WTC11 (cell line): ENCODE measurements at regions not wholly inside any gene's neighbourhood (a gene's known extent, or its start where the extent isn't known, plus 50 kb on each side); places are given as distances from the start of the nearest gene placed in this dataset.

Source experiments
- ATAC-seq: fragments of 200-7000 bp; cut with Tn5 transposase; 2 replicates; pipeline ENCODE4 v1.10.0; 2021; ENCODE audit warnings: mild to moderate bottlenecking, moderate library complexity
- CTCF ChIA-PET: fragments of 300-600 bp; sonication (Branson Sonifier 250); formaldehyde crosslinking; loops from one replicate; lab custom pipeline; 2021; ENCODE audit warnings: antibody characterized with exemption; lab: Charles Lee
- POLR2A ChIA-PET: fragments of 350-600 bp; sonication (Branson Sonifier 250); formaldehyde crosslinking; loops from one replicate; lab custom pipeline; 2021; ENCODE audit warnings: antibody characterized with exemption; lab: Charles Lee
- DNase-seq: peaks from one replicate; pipeline ENCODE4 v3.0.0; 2021; ENCODE audit warnings: low spot score
- H3K27ac Mint-ChIP-seq: 2 replicates; pipeline ENCODE4 v1.8.0; 2021; ENCODE audit warnings: mixed read lengths
- H3K27me3 Mint-ChIP-seq: 2 replicates; pipeline ENCODE4 v1.8.0; 2021; ENCODE audit warnings: low read depth, mild to moderate bottlenecking, moderate library complexity, mixed read lengths
- H3K36me3 Mint-ChIP-seq: 2 replicates; pipeline ENCODE4 v1.8.0; 2021; ENCODE audit warnings: mixed read lengths
- H3K4me1 Mint-ChIP-seq: 2 replicates; pipeline ENCODE4 v1.8.0; 2022; ENCODE audit warnings: mixed read lengths
- H3K4me3 Mint-ChIP-seq: 2 replicates; pipeline ENCODE4 v1.8.0; 2021; ENCODE audit warnings: mild to moderate bottlenecking, moderate library complexity, mixed read lengths
- H3K9me3 Mint-ChIP-seq: 2 replicates; pipeline ENCODE4 v1.8.0; 2021; ENCODE audit warnings: mixed read lengths
- EMX1 ChIP-seq: fragments of 250-450 bp; sonication (Bioruptor Pico); IDR thresholded peaks from 2 replicates; pipeline ENCODE4 v1.8.0; 2021; ENCODE audit warnings: mild to moderate bottlenecking
- NFYB ChIP-seq: sonication (generic); formaldehyde crosslinking; conservative IDR thresholded peaks from 2 replicates; pipeline ENCODE4 v1.8.0; 2022; ENCODE audit warnings: low read depth, missing genetic modification reagents
- NR1H2 ChIP-seq: sonication (generic); formaldehyde crosslinking; IDR thresholded peaks from 2 replicates; pipeline ENCODE4 v1.9.0; 2021; ENCODE audit warnings: mild to moderate bottlenecking, moderate library complexity, missing genetic modification reagents
- NR3C1 ChIP-seq: sonication (generic); formaldehyde crosslinking; conservative IDR thresholded peaks from 2 replicates; pipeline ENCODE4 v1.8.1; 2023; ENCODE audit warnings: low read depth, mild to moderate bottlenecking, missing genetic modification reagents
- SMAD4 ChIP-seq: sonication (generic); formaldehyde crosslinking; IDR thresholded peaks from 2 replicates; pipeline ENCODE4 v1.8.0; 2022; ENCODE audit warnings: mild to moderate bottlenecking, missing genetic modification reagents
- SP1 ChIP-seq: sonication (generic); formaldehyde crosslinking; conservative IDR thresholded peaks from 2 replicates; pipeline ENCODE4 v1.8.1; 2022; ENCODE audit warnings: missing genetic modification reagents
- TEAD1 ChIP-seq: sonication (generic); formaldehyde crosslinking; IDR thresholded peaks from 2 replicates; pipeline ENCODE4 v1.8.0; 2022; ENCODE audit warnings: mild to moderate bottlenecking, missing genetic modification reagents
- ZBTB21 ChIP-seq: sonication (generic); formaldehyde crosslinking; IDR thresholded peaks from 2 replicates; pipeline ENCODE4 v1.8.1; 2023; ENCODE audit warnings: mild to moderate bottlenecking, missing genetic modification reagents, borderline replicate concordance
- ZNF138 ChIP-seq: sonication (generic); formaldehyde crosslinking; conservative IDR thresholded peaks from 2 replicates; pipeline ENCODE4 v1.8.1; 2022; ENCODE audit warnings: mild to moderate bottlenecking, moderate library complexity, missing genetic modification reagents
- ZNF671 ChIP-seq: fragments of 250-450 bp; sonication (Bioruptor Pico); IDR thresholded peaks from 2 replicates; pipeline ENCODE4 v1.8.0; 2021; ENCODE audit warnings: mild to moderate bottlenecking
- TF ChIP-seq, protein P1 (sequence below): sonication (generic); formaldehyde crosslinking; IDR thresholded peaks from 2 replicates; pipeline ENCODE4 v1.8.0; 2022; ENCODE audit warnings: mild to moderate bottlenecking, missing genetic modification reagents
- TF ChIP-seq, protein P2 (sequence below): fragments of 250-450 bp; sonication (Bioruptor Pico); conservative IDR thresholded peaks from 2 replicates; pipeline ENCODE4 v1.9.0; 2021; ENCODE audit warnings: mild to moderate bottlenecking
- TF ChIP-seq, protein P3 (sequence below): sonication (generic); formaldehyde crosslinking; IDR thresholded peaks from 2 replicates; pipeline ENCODE4 v1.8.0; 2023; ENCODE audit warnings: missing genetic modification reagents, mild to moderate bottlenecking, borderline replicate concordance
- TF ChIP-seq, protein P4 (sequence below): sonication (generic); formaldehyde crosslinking; IDR thresholded peaks from 2 replicates; pipeline ENCODE4 v1.8.1; 2022; ENCODE audit warnings: mild to moderate bottlenecking, missing genetic modification reagents, moderate library complexity, borderline replicate concordance
- TF ChIP-seq, protein P5 (sequence below): sonication (generic); formaldehyde crosslinking; IDR thresholded peaks from 2 replicates; pipeline ENCODE4 v1.8.0; 2022; ENCODE audit warnings: mild to moderate bottlenecking, missing genetic modification reagents
- TF ChIP-seq, protein P6 (sequence below): sonication (generic); formaldehyde crosslinking; IDR thresholded peaks from 2 replicates; pipeline ENCODE4 v1.8.1; 2022; ENCODE audit warnings: mild to moderate bottlenecking, moderate library complexity, missing genetic modification reagents
- TF ChIP-seq, protein P7 (sequence below): sonication (generic); formaldehyde crosslinking; IDR thresholded peaks from 2 replicates; pipeline ENCODE4 v1.8.1; 2023; ENCODE audit warnings: mild to moderate bottlenecking, missing genetic modification reagents

DNA sequence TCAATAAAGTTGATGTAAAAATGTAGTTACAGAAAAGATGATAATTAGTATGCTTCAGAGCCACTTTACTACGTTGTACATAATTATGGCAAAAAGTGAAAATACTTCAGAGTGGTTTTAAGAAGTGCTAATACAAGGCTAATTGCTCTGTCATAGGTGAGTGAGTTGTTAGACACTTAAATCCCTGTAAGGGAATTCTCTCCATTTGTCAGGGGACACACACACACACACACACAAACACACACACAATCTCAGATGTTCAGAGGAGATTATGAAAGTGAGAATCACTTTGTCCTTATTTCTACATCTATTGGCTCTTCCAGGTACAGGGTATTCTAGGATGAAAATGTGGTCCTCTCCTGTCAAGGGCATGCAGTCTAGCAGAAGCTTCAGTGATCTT is 208.3 kb upstream of the PELI2 start:
- DNase-seq (no peak), ATAC-seq (no peak)
- ChIA-PET CTCF (no interaction called here), POLR2A (no interaction called here)
- peaks cover 6% of the 10 kb centered on the region for H3K9me3 Mint-ChIP-seq
- H3K36me3 Mint-ChIP-seq: 0 out of 2 replicates have a peak, but pooled peaks cover 4% of the 10 kb centered on the region
- no peaks in the 10 kb centered on the region; the same call in 1 of the 2 replicates for H3K27me3 Mint-ChIP-seq
- H3K4me1 Mint-ChIP-seq: peaks cover 42% of the 10 kb centered on the region
- TF ChIP-seq ZNF138 (CRISPR knock-in tag) (no peak), NR3C1 (CRISPR knock-in tag) (no peak), ZNF671 (no peak), TEAD1 (CRISPR knock-in tag) (no peak), NR1H2 (CRISPR knock-in tag) (no peak), EMX1 (CRISPR knock-in tag) (no peak), ZBTB21 (CRISPR knock-in tag) (no peak), SP1 (CRISPR knock-in tag) (no peak), SMAD4 (CRISPR knock-in tag) (no peak)
- TF ChIP-seq, protein P1, sequence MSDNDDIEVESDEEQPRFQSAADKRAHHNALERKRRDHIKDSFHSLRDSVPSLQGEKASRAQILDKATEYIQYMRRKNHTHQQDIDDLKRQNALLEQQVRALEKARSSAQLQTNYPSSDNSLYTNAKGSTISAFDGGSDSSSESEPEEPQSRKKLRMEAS: no peak
- TF ChIP-seq, protein P2, sequence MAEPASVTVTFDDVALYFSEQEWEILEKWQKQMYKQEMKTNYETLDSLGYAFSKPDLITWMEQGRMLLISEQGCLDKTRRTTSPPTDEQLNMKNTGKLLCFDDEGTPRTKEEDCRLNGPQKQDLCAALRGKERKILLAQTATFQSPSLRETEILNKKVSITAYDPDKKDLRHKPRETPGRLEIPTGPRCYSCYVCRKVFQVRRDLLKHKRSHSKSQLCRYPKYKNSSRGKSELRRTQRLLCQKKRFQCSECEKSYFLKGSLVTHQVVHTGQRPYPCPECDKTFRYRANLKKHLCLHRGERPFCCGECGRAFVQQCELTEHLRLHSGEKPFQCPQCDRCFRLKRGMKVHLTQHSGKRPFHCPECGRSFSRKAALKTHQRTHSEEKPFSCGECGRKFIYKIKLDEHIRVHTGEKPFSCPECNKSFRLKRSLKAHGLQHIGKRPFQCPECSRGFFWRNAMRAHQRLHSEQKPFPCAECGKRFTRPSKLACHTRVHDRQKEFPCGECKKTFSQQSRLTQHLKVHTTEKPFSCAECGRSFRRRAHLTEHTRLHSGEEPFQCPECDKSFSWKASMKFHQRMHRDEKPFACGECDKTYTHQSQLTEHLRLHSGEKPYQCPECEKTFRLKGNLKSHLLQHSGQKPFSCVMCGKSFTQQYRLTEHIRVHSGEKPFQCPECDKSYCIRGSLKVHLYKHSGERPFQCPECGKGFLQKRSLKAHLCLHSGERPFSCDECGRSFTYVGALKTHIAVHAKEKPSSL: no peak
- TF ChIP-seq, protein P3, sequence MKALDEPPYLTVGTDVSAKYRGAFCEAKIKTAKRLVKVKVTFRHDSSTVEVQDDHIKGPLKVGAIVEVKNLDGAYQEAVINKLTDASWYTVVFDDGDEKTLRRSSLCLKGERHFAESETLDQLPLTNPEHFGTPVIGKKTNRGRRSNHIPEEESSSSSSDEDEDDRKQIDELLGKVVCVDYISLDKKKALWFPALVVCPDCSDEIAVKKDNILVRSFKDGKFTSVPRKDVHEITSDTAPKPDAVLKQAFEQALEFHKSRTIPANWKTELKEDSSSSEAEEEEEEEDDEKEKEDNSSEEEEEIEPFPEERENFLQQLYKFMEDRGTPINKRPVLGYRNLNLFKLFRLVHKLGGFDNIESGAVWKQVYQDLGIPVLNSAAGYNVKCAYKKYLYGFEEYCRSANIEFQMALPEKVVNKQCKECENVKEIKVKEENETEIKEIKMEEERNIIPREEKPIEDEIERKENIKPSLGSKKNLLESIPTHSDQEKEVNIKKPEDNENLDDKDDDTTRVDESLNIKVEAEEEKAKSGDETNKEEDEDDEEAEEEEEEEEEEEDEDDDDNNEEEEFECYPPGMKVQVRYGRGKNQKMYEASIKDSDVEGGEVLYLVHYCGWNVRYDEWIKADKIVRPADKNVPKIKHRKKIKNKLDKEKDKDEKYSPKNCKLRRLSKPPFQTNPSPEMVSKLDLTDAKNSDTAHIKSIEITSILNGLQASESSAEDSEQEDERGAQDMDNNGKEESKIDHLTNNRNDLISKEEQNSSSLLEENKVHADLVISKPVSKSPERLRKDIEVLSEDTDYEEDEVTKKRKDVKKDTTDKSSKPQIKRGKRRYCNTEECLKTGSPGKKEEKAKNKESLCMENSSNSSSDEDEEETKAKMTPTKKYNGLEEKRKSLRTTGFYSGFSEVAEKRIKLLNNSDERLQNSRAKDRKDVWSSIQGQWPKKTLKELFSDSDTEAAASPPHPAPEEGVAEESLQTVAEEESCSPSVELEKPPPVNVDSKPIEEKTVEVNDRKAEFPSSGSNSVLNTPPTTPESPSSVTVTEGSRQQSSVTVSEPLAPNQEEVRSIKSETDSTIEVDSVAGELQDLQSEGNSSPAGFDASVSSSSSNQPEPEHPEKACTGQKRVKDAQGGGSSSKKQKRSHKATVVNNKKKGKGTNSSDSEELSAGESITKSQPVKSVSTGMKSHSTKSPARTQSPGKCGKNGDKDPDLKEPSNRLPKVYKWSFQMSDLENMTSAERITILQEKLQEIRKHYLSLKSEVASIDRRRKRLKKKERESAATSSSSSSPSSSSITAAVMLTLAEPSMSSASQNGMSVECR (CRISPR knock-in tag): no peak
- no peak overlapping the region for H3K4me3 Mint-ChIP-seq
- no peak overlapping the region for H3K27ac Mint-ChIP-seq

DNA sequence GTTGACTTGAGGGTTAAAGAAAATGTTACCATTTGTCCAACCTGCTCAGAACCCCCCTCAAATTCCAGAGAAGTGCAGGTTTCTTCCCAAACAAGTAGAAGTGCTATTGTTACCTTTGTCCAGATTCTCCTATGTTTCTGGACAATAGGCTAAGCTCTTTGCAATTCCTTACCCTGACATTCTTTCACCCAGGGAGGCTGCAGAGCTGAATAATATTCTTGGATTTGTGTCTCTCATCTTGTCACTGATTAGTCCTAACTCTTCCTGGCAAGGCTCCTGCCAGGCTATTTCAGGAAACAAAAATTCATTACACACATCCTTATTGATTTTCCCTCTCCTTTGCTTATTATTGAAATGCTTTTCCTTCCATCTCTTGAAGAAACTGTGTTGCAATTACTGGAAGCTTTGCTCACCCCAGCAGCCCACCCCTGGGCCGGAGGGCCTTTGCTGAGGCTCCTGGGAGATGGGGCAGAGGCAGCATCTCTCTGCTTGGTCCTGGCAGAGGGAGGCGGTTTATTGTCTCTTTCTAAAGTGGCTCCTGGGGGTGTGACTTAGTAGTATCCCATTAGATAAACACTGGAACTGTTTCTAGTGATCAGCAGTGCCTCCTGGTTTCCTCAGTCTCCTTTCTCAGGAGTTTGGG is 207.5 kb upstream of the PELI2 start:
- no peak overlapping the region for H3K27ac Mint-ChIP-seq
- POLR2A ChIA-PET: no interaction called here
- TF ChIP-seq, protein P3 (CRISPR knock-in tag): no peak
- TF ChIP-seq, protein P4, sequence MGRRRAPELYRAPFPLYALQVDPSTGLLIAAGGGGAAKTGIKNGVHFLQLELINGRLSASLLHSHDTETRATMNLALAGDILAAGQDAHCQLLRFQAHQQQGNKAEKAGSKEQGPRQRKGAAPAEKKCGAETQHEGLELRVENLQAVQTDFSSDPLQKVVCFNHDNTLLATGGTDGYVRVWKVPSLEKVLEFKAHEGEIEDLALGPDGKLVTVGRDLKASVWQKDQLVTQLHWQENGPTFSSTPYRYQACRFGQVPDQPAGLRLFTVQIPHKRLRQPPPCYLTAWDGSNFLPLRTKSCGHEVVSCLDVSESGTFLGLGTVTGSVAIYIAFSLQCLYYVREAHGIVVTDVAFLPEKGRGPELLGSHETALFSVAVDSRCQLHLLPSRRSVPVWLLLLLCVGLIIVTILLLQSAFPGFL (CRISPR knock-in tag): no peak
- TF ChIP-seq, protein P5, sequence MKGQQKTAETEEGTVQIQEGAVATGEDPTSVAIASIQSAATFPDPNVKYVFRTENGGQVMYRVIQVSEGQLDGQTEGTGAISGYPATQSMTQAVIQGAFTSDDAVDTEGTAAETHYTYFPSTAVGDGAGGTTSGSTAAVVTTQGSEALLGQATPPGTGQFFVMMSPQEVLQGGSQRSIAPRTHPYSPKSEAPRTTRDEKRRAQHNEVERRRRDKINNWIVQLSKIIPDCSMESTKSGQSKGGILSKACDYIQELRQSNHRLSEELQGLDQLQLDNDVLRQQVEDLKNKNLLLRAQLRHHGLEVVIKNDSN: no peak
- TF ChIP-seq, protein P6, sequence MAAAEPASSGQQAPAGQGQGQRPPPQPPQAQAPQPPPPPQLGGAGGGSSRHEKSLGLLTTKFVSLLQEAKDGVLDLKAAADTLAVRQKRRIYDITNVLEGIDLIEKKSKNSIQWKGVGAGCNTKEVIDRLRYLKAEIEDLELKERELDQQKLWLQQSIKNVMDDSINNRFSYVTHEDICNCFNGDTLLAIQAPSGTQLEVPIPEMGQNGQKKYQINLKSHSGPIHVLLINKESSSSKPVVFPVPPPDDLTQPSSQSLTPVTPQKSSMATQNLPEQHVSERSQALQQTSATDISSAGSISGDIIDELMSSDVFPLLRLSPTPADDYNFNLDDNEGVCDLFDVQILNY (CRISPR knock-in tag): no peak
- TF ChIP-seq, protein P7, sequence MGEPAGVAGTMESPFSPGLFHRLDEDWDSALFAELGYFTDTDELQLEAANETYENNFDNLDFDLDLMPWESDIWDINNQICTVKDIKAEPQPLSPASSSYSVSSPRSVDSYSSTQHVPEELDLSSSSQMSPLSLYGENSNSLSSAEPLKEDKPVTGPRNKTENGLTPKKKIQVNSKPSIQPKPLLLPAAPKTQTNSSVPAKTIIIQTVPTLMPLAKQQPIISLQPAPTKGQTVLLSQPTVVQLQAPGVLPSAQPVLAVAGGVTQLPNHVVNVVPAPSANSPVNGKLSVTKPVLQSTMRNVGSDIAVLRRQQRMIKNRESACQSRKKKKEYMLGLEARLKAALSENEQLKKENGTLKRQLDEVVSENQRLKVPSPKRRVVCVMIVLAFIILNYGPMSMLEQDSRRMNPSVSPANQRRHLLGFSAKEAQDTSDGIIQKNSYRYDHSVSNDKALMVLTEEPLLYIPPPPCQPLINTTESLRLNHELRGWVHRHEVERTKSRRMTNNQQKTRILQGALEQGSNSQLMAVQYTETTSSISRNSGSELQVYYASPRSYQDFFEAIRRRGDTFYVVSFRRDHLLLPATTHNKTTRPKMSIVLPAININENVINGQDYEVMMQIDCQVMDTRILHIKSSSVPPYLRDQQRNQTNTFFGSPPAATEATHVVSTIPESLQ (CRISPR knock-in tag): no peak
- TF ChIP-seq NFYB (CRISPR knock-in tag): no peak

More for the DNA sequence above, 207.5 kb upstream of the PELI2 start:
- ATAC-seq (no peak), DNase-seq (no peak)
- H3K4me1 Mint-ChIP-seq: peaks cover 42% of the 10 kb centered on the region
- H3K27me3 Mint-ChIP-seq: no peaks in the 10 kb centered on the region; the same call in 1 of the 2 replicates
- H3K4me3 Mint-ChIP-seq: no peak overlapping the region
- CTCF ChIA-PET: no interaction called here
- peaks cover 3% of the 10 kb centered on the region; the same call in 1 of the 2 replicates for H3K9me3 Mint-ChIP-seq
- 0 out of 2 replicates have a peak, but pooled peaks cover 4% of the 10 kb centered on the region for H3K36me3 Mint-ChIP-seq
